ENCODE measurements at regions not wholly inside any gene's neighbourhood (a gene's known extent, or its start where the extent isn't known, plus 50 kb on each side); places are given as distances from the start of the nearest gene placed in this dataset.

DNA sequence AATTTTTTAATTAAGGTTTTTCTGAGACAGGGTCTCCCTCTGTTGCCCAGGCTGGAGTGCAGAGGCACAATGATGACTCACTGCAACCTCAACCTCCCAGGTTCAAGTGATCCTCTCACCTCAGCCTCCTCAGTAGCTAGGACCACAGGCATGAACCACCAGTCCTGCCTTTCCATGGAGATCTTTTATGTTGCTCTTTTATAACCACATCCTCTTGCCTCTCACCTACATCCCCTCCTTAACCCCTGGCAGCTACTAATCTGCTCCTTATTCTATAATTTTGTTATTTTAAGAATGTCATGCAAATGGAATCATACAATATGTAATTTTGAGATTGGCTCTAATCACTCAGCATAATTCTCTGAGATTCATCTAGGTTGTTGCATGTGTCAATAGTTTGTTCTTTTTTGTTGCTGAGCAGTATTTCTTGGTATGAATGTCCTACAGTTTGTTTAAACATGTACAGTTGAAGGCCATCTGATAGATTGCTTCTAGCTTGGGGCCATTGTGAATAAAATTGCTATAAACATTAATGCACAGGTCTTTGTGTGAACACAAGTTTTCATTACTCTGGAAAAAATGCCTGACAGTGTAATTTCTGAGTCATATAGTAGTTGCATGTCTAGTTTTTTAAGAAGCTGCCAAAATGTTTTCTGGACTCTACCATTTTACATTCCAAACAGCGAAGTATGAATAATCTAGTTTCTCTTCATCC lies 249.2 kb upstream of the AMIGO2 start:
- Histone ChIP-seq H3K36me3 (ENCODE audit: low read depth, missing control alignments) (no peaks in the 10 kb centered on the region), H3K27ac (no peak overlapping the region), H3K4me1 (no peaks in the 10 kb centered on the region), H3K4me3 (no peak overlapping the region), H3K27me3 (no peaks in the 10 kb centered on the region), H3K9me3 (no peaks in the 10 kb centered on the region)
- TF ChIP-seq POLR2A (IDR thresholded peaks at IDR 0.05): no peak
- TF ChIP-seq, protein P1, sequence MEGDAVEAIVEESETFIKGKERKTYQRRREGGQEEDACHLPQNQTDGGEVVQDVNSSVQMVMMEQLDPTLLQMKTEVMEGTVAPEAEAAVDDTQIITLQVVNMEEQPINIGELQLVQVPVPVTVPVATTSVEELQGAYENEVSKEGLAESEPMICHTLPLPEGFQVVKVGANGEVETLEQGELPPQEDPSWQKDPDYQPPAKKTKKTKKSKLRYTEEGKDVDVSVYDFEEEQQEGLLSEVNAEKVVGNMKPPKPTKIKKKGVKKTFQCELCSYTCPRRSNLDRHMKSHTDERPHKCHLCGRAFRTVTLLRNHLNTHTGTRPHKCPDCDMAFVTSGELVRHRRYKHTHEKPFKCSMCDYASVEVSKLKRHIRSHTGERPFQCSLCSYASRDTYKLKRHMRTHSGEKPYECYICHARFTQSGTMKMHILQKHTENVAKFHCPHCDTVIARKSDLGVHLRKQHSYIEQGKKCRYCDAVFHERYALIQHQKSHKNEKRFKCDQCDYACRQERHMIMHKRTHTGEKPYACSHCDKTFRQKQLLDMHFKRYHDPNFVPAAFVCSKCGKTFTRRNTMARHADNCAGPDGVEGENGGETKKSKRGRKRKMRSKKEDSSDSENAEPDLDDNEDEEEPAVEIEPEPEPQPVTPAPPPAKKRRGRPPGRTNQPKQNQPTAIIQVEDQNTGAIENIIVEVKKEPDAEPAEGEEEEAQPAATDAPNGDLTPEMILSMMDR (IDR thresholded peaks at IDR 0.05): no peak
- intact Hi-C loops (cut with DNase I; ENCODE audit: low total_unique reads): no loop called here
- no peak for DNase-seq
- 81 to 96% methylated on average over 1 of the region's 1 CpG for WGBS, 2 donors

DNA sequence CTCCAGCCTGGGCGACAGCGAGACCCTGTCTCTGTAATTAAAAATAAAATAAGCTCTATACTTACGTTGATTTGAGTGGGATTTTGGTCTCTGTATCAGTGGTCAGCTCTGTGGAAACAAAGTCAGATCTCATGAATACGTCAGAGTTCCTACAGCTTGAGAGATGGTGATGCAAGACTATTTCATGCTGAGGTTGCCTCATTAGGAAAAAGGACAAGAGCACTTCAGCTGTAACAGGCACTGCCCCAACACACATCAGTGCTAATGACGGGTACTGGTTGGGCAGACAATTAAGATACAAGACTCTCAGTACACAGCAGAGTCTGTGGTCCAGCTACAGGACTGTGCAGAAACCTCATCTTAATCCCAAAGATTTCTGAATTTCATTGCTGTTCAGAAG lies 246.4 kb upstream of the AMIGO2 start:
- WGBS, 2 donors: 94 to 96% methylated on average over 5 of the region's 5 CpGs
- no peak overlapping the region for H3K4me3 ChIP-seq
- intact Hi-C loops (cut with DNase I; ENCODE audit: low total_unique reads): no loop called here

DNA sequence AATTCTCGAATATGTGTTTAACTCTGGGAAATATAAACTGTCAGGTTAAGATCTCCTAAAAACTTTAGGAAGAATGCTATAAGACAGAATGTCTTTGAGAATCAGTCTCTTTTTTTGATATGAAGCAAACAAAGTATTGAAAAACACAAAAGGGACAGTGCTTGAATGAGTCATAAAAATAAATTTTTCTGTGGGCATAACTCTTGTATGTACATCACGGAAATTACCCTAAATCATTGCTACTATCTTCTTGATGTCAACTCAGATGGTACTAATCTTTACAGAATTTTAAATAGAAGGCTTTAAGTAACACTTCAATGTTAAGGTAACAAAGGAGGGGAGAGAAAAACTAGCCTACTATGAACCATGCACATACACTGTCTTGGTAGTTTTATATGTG lies 244.0 kb upstream of the AMIGO2 start:
- DNase-seq: no peak
- whole genome bisulfite sequencing, 2 donors: 91 to 93% methylated on average over 2 of the region's 2 CpGs
- intact Hi-C loops (cut with DNase I; ENCODE audit: low total_unique reads): no loop called here

More for the DNA sequence above, 246.4 kb upstream of the AMIGO2 start:
- Histone ChIP-seq H3K9me3 (no peaks in the 10 kb centered on the region), H3K27me3 (no peaks in the 10 kb centered on the region), H3K27ac (no peak overlapping the region), H3K36me3 (ENCODE audit: low read depth, missing control alignments) (no peaks in the 10 kb centered on the region), H3K4me1 (no peaks in the 10 kb centered on the region)
- TF ChIP-seq, protein P1 (IDR thresholded peaks at IDR 0.05): no peak
- TF ChIP-seq POLR2A (IDR thresholded peaks at IDR 0.05): no peak
- no peak for DNase-seq

DNA sequence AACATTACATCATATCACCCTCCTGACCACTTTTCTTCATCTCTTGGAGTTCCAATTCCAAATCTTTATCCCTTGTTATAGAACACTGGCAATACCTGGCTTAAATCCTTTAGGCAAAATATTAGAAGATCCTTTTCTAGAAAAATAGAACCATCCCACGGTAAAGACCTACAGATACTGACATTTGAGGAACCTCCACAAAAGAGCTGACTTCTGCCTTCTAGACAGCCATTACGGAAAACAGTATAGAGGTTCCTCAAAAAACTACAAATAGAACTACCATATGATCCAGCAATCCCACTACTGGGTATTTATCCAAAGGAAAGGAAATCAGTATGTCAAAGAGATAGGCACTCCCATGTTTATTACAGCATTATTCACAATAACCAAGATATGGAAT lies 241.7 kb upstream of the AMIGO2 start:
- H3K27ac ChIP-seq: no peak overlapping the region
- H3K27me3 ChIP-seq: no peaks in the 10 kb centered on the region
- H3K4me3 ChIP-seq: no peak overlapping the region
- WGBS, 2 donors: 19 to 67% methylated on average over 2 of the region's 2 CpGs
- no peak for DNase-seq
- intact Hi-C loops (cut with DNase I; ENCODE audit: low total_unique reads): no loop called here
- no peaks in the 10 kb centered on the region for H3K36me3 ChIP-seq (ENCODE audit: low read depth, missing control alignments)
- TF ChIP-seq POLR2A (IDR thresholded peaks at IDR 0.05): no peak
- TF ChIP-seq, protein P1 (IDR thresholded peaks at IDR 0.05): no peak
- H3K9me3 ChIP-seq: no peaks in the 10 kb centered on the region
- H3K4me1 ChIP-seq: no peaks in the 10 kb centered on the region

More for the DNA sequence above, 244.0 kb upstream of the AMIGO2 start:
- Histone ChIP-seq H3K4me1 (no peaks in the 10 kb centered on the region), H3K9me3 (no peaks in the 10 kb centered on the region), H3K36me3 (ENCODE audit: low read depth, missing control alignments) (no peaks in the 10 kb centered on the region), H3K27me3 (no peaks in the 10 kb centered on the region), H3K27ac (no peak overlapping the region), H3K4me3 (no peak overlapping the region)
- TF ChIP-seq, protein P1 (IDR thresholded peaks at IDR 0.05): no peak
- no peak for TF ChIP-seq POLR2A (IDR thresholded peaks at IDR 0.05)

DNA sequence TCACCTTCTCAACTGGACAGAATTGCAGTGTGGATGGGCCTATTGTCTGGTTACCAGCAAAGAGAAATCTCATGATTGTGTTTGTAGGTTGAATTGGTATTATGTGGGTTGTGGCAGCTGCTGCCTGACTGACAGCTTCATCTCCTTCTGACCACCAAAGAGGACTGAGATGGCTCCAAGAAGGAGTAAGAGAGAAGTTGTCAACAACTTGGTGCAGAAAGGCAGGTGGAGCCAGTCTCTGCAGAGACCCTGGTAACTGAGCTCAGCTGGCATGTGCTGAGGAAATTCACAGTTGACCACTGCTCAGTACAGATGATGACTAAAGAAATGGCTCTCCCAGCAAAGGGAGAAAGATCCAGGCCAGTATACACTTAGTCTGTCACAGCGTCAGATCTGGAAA lies 240.0 kb upstream of the AMIGO2 start:
- Histone ChIP-seq H3K4me3 (no peak overlapping the region), H3K36me3 (ENCODE audit: low read depth, missing control alignments) (no peaks in the 10 kb centered on the region), H3K9me3 (no peaks in the 10 kb centered on the region), H3K4me1 (no peaks in the 10 kb centered on the region), H3K27me3 (no peaks in the 10 kb centered on the region), H3K27ac (no peak overlapping the region)
- no peak for TF ChIP-seq POLR2A (IDR thresholded peaks at IDR 0.05)
- TF ChIP-seq, protein P1 (IDR thresholded peaks at IDR 0.05): no peak
- DNase-seq: no peak
- WGBS, 2 donors: 94 to 100% methylated on average over 1 of the region's 1 CpG
- intact Hi-C loops (cut with DNase I; ENCODE audit: low total_unique reads): no loop called here
